GM12875 (cell line): ENCODE measurements at regions not wholly inside any gene's neighbourhood (a gene's known extent, or its start where the extent isn't known, plus 50 kb on each side); places are given as distances from the start of the nearest gene placed in this dataset.
"Not testable (repeated sequence)": the region's sequence is repeated elsewhere in the genome, so short reads cannot be mapped to it uniquely, and the experiment has no call there.

ENCODE experiments used
- H3K4me3 ChIP-seq: one replicate; pipeline ENCODE4 v1.5.1; 2011; ENCODE audit warnings: low read depth, low read length, control low read depth
- TF ChIP-seq, protein P1 (sequence below): IDR thresholded peaks from 2 replicates; pipeline ENCODE4 v1.5.1; 2011; ENCODE audit warnings: low read depth, mild to moderate bottlenecking, control low read depth, inconsistent platforms, low read length, moderate library complexity, borderline replicate concordance; ENCODE audit not compliant: insufficient read depth

DNA sequence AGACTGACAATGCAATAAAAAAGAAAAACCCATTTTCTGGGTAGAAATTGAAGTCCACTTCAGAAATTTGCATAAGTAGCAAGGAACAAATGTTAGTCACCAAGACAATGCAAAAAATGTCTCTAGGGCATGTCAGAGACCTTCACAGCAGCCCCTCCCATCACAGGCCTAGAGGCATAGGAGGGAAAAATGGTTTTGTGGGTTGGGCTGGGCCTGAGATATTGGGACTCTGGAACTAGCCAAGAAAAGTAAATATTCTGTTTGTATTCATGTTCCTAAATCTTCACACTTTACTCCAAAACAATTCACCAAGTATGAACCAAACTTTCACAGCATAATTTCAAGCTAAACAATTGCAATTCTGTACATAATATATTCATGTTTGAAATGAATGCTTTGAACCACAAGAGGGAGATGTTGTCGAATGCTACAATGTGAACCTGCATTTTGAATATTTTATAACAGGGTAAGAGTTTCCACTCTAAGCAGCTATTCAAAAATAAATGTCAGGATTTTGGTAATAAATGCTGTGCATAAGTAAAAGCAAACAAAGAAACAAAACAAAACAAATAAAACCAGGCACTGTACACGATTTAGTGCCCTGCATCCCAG, 429.2 kb downstream of the OTOL1 start:
- no peak overlapping the region for H3K4me3 ChIP-seq
- TF ChIP-seq, protein P1, sequence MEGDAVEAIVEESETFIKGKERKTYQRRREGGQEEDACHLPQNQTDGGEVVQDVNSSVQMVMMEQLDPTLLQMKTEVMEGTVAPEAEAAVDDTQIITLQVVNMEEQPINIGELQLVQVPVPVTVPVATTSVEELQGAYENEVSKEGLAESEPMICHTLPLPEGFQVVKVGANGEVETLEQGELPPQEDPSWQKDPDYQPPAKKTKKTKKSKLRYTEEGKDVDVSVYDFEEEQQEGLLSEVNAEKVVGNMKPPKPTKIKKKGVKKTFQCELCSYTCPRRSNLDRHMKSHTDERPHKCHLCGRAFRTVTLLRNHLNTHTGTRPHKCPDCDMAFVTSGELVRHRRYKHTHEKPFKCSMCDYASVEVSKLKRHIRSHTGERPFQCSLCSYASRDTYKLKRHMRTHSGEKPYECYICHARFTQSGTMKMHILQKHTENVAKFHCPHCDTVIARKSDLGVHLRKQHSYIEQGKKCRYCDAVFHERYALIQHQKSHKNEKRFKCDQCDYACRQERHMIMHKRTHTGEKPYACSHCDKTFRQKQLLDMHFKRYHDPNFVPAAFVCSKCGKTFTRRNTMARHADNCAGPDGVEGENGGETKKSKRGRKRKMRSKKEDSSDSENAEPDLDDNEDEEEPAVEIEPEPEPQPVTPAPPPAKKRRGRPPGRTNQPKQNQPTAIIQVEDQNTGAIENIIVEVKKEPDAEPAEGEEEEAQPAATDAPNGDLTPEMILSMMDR: no peak

DNA sequence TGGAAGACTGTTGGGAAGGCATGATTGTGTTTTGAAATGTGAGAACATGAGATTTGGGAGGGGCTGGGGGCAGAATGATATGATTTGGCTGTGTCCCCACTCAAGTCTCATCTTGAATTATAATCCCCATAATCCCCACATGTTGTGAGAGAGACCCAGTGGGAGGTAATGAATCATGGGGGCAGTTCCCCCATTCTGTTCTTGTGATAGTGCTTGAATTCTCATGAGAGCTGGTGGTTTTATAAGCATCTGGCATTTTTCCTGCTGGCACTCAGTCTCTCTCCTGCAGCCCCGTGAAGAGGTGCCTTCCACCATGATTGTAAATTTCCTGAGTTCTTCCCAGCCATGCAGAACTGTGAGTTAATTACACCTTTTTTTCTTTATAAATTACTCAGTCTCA, 430.5 kb downstream of the OTOL1 start:
- TF ChIP-seq, protein P1: no peak

DNA sequence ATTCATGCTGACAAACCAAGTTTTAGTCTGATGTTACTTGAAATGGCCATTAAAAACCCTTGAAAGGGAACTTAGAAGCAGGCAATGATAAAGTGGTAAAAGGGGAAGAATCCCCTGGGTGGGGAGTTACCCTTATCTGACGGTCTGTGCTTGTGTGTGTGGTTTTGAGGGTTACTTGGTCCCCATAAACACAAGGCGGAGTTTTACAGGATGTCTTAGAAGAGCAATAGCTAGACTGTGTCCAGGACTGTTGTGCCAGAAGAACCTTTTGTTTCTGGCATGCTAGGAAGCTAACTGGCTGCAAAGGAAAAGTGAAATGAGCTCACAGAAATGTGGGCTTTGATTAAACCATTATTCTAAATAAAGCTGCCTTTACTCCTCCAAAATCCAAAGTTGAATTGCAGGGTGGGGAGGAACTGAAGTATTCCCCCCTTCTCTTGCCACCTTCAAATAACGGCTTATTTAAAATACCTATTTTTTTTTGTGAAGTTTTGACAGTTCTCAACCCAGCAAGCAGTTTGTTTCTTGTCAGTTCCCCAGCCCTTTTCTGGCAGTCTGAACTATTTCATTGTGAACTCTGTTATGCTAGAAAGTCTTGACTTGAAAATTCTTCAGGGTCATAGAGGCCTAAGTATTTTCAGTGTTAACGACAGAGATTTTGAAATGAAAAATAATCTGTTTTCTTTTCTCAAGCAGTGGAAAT, 443.5 kb downstream of the OTOL1 start:
- no peak overlapping the region for H3K4me3 ChIP-seq
- TF ChIP-seq, protein P1: no peak

More for the DNA sequence above, 430.5 kb downstream of the OTOL1 start:
- no peak overlapping the region for H3K4me3 ChIP-seq

DNA sequence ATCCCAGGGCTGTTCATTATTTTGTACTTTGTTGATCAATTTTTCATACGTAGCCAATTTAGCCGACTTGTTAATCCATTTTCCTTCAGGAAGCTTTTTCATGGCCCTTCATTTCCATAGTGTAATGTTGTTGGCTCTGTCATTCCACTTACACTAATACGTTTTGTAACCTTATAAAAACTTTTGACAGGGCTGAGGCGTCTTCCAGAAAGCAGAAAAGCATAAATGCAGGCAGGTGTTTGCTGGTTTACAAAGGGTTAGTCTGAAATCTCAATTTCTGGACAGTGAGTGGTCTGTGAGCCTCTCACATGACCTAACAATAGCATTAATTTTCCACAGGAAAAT, 444.0 kb downstream of the OTOL1 start:
- TF ChIP-seq, protein P1: no peak
- no peak overlapping the region for H3K4me3 ChIP-seq

DNA sequence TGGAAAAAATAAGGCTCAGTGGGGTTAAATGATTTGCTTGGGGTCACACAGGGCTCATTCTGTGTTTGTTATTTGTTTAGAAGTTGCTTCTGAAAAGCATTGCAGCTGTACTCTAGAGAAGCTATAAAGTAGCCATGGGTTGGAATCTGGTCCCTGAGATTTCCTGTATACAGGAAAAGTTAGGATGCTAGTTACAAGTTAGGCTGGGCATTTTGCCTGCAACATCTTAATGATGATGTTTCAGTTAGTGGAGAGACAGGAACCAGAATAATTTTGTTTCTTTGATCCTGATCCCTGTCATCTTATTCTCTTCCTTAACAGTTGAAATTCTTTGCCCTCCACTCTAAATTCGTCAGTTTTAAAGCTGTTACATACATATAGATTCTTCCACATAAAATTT, 445.3 kb downstream of the OTOL1 start:
- TF ChIP-seq, protein P1: no peak
- no peak overlapping the region for H3K4me3 ChIP-seq

DNA sequence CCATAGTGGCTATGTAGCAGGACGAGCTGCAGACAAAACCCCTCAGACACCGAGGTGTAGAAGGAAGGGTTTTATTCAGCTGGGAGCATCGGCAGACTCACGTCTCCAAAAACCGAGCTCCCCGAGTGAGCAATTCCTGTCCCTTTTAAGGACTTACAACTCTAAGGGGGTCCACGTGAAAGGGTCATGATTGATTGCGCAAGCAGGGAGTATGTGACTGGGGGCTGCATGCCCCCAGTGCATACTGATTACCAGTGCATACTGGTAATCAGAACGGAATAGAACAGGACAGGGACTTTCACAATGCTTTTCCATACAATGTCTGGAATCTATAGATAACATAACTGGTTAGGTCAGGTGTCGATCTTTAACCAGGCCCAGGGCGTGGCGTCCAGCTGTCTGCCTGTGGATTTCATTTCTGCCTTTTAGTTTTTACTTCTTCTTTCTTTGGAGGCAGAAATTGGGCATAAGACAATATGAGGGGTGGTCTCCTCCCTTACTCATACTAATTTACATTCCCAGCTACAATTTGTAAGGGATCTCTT, 447.3 kb downstream of the OTOL1 start:
- not testable (repeated sequence) for H3K4me3 ChIP-seq

DNA sequence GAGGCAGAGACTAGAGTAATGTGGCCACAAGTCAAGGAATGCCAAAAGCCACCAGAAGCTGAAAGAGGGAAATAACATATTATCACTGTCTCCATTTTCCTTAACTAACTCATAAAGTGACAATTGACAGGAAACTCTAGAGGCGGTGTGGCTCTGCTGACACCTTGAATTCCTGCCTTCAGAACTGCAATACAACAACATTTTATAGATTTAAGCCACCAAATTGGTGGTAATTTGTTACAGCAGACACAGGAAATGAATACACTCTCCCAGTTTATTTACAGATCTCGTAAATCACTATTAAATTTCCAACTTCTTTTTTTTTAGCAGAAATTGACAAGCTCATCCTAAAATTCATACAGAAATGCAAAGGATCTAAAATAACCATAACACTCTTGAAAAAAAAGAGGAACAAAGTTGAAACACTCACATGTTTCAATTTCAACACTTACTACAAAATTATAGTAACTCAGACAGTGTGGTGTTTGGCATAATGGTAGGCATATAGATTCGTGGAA, 449.9 kb downstream of the OTOL1 start:
- TF ChIP-seq, protein P1: no peak
- no peak overlapping the region for H3K4me3 ChIP-seq
